ENCODE measurements at regions not wholly inside any gene's neighbourhood (a gene's known extent, or its start where the extent isn't known, plus 50 kb on each side); places are given as distances from the start of the nearest gene placed in this dataset.

- TF ChIP-seq, protein P1, sequence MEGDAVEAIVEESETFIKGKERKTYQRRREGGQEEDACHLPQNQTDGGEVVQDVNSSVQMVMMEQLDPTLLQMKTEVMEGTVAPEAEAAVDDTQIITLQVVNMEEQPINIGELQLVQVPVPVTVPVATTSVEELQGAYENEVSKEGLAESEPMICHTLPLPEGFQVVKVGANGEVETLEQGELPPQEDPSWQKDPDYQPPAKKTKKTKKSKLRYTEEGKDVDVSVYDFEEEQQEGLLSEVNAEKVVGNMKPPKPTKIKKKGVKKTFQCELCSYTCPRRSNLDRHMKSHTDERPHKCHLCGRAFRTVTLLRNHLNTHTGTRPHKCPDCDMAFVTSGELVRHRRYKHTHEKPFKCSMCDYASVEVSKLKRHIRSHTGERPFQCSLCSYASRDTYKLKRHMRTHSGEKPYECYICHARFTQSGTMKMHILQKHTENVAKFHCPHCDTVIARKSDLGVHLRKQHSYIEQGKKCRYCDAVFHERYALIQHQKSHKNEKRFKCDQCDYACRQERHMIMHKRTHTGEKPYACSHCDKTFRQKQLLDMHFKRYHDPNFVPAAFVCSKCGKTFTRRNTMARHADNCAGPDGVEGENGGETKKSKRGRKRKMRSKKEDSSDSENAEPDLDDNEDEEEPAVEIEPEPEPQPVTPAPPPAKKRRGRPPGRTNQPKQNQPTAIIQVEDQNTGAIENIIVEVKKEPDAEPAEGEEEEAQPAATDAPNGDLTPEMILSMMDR (IDR thresholded peaks at IDR 0.05), result no peak
- no peak for TF ChIP-seq POLR2A (IDR thresholded peaks at IDR 0.05)
Observed at GRCh38 chr4:28360681-28361080, 1500.0 kb downstream of the STIM2 start.
